GM12874 (cell line): ENCODE measurements at regions not wholly inside any gene's neighbourhood (a gene's known extent, or its start where the extent isn't known, plus 50 kb on each side); places are given as distances from the start of the nearest gene placed in this dataset.

Source experiments
- TF ChIP-seq, protein P1 (sequence below): IDR thresholded peaks from 2 replicates; pipeline ENCODE4 v1.5.1; 2011; ENCODE audit warnings: low read depth, mild to moderate bottlenecking, control low read depth, low read length, moderate library complexity; ENCODE audit not compliant: insufficient read depth

DNA sequence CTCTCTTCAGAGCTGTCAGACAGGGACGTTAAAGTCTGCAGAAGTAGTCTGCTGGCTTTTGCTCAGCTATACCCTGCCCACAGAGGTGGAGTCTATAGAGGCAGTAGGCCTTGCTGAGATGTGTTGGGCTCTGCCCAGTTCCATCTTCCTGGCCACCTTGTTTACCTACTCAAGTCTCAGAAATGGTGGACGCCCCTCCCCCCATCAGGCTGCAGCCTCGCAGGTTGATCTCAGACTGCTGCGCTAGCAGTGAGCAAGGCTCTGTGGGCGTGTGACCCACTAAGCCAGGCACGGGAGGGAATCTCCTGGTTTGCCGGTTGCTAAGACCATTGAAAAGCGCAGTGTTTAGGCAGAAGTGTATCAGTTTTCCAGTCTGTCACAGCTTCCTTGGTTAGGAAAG lies 305.0 kb downstream of the BCKDHB start:
- TF ChIP-seq, protein P1, sequence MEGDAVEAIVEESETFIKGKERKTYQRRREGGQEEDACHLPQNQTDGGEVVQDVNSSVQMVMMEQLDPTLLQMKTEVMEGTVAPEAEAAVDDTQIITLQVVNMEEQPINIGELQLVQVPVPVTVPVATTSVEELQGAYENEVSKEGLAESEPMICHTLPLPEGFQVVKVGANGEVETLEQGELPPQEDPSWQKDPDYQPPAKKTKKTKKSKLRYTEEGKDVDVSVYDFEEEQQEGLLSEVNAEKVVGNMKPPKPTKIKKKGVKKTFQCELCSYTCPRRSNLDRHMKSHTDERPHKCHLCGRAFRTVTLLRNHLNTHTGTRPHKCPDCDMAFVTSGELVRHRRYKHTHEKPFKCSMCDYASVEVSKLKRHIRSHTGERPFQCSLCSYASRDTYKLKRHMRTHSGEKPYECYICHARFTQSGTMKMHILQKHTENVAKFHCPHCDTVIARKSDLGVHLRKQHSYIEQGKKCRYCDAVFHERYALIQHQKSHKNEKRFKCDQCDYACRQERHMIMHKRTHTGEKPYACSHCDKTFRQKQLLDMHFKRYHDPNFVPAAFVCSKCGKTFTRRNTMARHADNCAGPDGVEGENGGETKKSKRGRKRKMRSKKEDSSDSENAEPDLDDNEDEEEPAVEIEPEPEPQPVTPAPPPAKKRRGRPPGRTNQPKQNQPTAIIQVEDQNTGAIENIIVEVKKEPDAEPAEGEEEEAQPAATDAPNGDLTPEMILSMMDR = no peak

DNA sequence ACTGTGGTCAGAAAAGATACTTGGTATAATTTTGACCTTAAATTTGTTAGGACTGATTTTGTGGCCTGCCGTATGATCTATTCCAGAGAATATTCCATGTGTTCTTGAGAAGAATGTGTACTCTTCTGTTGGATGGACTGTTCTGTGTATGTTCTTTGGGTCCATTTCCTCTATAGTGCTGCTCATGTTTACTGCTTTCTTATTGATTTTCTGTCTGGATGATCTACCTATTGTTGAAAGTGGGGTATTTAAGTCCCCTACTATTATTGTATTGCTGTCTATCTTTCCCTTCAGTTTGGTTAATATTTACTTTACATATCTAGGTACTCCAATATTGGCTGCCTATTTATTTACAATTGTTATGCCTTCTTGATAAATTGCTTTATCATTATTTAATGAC lies 298.4 kb downstream of the BCKDHB start:
- TF ChIP-seq, protein P1 = no peak

DNA sequence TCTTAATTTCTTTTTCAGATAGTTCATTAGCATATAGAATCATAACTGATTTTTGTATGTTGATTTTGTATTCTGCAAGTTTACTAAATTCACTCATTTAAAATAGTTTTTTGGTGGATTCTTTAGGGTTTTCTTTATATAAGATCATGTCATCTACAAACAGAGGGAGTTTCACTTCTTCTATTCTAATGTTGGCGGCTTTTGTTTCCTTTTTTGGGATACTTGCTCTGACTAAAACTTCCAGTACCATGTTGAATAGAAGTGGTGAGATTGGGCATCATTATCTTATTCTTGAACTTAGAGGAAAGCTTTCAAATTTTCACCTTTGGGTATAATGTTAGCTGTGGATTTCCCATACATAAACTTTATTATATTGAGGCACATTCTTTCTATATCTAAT lies 296.9 kb downstream of the BCKDHB start:
- TF ChIP-seq, protein P1 = no peak

DNA sequence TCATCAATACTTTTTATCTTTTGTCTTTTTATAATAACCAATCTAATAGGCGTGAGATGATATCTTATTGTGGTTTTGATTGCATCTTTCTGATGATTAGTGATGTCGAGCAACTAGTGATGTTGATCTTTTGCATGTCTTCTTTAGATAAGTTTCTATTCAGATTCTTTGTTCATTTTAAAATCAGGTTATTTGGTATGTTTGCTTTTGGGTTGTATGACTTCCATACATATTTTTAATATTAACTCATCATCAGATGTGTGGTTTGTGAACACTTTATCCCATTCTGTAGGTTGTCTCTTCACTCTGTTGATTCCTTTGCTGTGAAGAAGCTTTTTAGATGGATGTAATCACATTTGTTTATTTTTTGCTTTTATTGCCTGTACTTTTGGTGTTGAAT lies 295.8 kb downstream of the BCKDHB start:
- TF ChIP-seq, protein P1 = no peak
